ENCODE measurements at regions not wholly inside any gene's neighbourhood (a gene's known extent, or its start where the extent isn't known, plus 50 kb on each side); places are given as distances from the start of the nearest gene placed in this dataset.

DNA sequence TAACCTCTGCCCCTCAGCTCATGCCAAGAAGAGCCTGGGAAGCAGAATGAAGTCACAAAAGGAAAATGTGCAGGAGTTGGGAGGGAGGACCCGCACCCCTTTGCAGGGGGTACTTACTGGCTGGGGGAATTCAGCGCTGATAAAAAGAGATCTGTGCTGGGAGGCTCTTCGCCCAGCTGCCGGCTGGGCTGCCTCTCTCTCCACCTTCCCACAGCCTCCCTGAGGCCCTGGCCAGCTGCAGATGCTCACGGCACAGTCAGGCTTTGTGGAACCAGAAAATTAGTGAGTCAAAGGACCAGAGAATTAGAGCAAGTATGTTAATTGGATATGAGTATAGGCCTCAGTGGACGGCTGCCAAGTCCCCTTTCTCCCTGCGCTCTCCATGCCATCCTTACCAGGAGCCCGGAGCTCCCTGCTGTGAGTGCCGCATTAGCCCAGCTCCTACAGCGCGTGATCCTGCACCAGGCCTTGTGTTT lies 181.7 kb upstream of the SH3BP4 start:
- Mint-ChIP-seq H3K27me3 (ENCODE audit: low read depth) (no peaks in the 10 kb centered on the region), H3K4me1 (peaks cover 25% of the 10 kb centered on the region), H3K27ac (no peak overlapping the region), H3K36me3 (no peaks in the 10 kb centered on the region; the same call in 1 of the 2 replicates), H3K4me3 (no peak overlapping the region), H3K9me3 (peaks cover 19% of the 10 kb centered on the region)
- CTCF ChIA-PET = interaction anchor here (1.1 kb wide), 1 partner anchor 18 kb away, joined by 3 read pairs; no protein-coding TSS in a partner anchor
- TF ChIP-seq NFATC4 (CRISPR knock-in tag; IDR thresholded peaks at IDR 0.05) (no peak), HMGA2 (CRISPR knock-in tag; IDR thresholded peaks at IDR 0.05) (no peak), ZNF317 (CRISPR knock-in tag; IDR thresholded peaks at IDR 0.05; ENCODE audit: borderline replicate concordance, low read depth) (no peak), IRF2 (CRISPR knock-in tag; IDR thresholded peaks at IDR 0.05; ENCODE audit: borderline replicate concordance, low read depth) (no peak), NFYB (CRISPR knock-in tag; conservative IDR thresholded peaks at IDR 0.05; ENCODE audit: low read depth) (no peak), ZBTB21 (CRISPR knock-in tag; IDR thresholded peaks at IDR 0.05; ENCODE audit: borderline replicate concordance) (no peak)
- no peak for DNase-seq (ENCODE audit: low spot score)
- POLR2A ChIA-PET = no interaction called here
- ATAC-seq = no peak

DNA sequence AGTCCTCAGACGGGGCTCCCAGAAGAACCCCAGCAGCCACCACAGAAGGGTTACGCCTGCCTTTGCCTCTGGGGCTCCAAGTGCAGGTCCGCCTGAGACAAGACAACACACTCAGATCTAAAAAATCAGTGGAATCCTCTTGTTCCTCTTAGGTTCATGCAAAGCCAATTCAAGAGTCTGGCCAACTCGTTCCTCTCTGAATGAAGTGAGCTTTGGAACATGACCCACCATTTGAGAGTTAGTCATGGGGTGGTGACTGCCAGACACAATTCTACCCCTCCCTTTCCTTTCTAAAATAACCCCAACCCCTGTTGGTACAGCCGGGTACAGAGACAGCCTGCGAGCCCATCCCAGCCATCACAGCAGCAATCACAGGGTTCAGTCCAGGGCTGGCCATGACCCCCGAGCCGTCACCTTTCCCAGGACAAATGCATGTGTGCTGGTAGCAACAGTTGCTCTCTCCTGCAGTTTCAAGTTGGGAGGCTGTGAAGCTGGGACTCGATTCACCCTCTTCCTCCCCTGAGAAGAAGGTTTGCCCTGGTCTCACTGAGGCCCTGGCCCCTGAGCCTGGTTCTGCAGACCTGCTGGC lies 183.1 kb upstream of the SH3BP4 start:
- H3K36me3 Mint-ChIP-seq = no peaks in the 10 kb centered on the region; the same call in 1 of the 2 replicates
- H3K4me1 Mint-ChIP-seq = peaks cover 32% of the 10 kb centered on the region
- no peak for TF ChIP-seq JUN (CRISPR knock-in tag; IDR thresholded peaks at IDR 0.05)
- TF ChIP-seq, protein P1, sequence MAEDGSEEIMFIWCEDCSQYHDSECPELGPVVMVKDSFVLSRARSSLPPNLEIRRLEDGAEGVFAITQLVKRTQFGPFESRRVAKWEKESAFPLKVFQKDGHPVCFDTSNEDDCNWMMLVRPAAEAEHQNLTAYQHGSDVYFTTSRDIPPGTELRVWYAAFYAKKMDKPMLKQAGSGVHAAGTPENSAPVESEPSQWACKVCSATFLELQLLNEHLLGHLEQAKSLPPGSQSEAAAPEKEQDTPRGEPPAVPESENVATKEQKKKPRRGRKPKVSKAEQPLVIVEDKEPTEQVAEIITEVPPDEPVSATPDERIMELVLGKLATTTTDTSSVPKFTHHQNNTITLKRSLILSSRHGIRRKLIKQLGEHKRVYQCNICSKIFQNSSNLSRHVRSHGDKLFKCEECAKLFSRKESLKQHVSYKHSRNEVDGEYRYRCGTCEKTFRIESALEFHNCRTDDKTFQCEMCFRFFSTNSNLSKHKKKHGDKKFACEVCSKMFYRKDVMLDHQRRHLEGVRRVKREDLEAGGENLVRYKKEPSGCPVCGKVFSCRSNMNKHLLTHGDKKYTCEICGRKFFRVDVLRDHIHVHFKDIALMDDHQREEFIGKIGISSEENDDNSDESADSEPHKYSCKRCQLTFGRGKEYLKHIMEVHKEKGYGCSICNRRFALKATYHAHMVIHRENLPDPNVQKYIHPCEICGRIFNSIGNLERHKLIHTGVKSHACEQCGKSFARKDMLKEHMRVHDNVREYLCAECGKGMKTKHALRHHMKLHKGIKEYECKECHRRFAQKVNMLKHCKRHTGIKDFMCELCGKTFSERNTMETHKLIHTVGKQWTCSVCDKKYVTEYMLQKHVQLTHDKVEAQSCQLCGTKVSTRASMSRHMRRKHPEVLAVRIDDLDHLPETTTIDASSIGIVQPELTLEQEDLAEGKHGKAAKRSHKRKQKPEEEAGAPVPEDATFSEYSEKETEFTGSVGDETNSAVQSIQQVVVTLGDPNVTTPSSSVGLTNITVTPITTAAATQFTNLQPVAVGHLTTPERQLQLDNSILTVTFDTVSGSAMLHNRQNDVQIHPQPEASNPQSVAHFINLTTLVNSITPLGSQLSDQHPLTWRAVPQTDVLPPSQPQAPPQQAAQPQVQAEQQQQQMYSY (CRISPR knock-in tag; IDR thresholded peaks at IDR 0.05) = no peak
- no peak for ATAC-seq
- H3K9me3 Mint-ChIP-seq = peaks cover 18% of the 10 kb centered on the region
- CTCF ChIA-PET = no interaction called here
- DNase-seq (ENCODE audit: low spot score) = no peak
- H3K27me3 Mint-ChIP-seq (ENCODE audit: low read depth) = no peaks in the 10 kb centered on the region
- no peak overlapping the region for H3K27ac Mint-ChIP-seq
- POLR2A ChIA-PET = no interaction called here
- no peak overlapping the region for H3K4me3 Mint-ChIP-seq

DNA sequence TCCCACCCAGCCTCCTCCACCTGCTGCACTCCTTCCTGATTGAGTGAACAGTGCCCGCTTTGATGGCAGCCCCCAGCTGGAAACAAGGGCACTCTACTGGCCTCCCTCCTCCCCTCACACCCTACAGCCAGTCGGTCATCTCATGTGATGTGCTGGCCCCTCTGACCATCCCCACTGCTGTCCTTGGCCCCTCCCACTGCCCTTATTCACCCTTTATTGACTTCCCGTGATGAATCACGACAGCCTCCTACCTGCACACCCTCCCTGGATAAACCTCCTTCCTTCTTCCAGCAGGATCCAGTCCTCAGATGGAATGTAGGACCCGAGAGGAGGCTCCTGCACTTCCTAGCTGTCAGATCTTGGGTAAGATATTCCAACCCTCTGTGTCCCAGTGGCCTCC lies 186.5 kb upstream of the SH3BP4 start:
- Mint-ChIP-seq H3K4me1 (peaks cover 10% of the 10 kb centered on the region), H3K36me3 (peaks cover 10% of the 10 kb centered on the region), H3K27me3 (ENCODE audit: low read depth) (0 out of 2 replicates have a peak, but pooled peaks cover 2% of the 10 kb centered on the region), H3K9me3 (peaks cover 31% of the 10 kb centered on the region), H3K4me3 (no peak overlapping the region), H3K27ac (no peak overlapping the region)
- ChIA-PET POLR2A (no interaction called here), CTCF (no interaction called here)
- DNase-seq (ENCODE audit: low spot score) (no peak), ATAC-seq (no peak)
- TF ChIP-seq ZBTB21 (CRISPR knock-in tag; IDR thresholded peaks at IDR 0.05; ENCODE audit: borderline replicate concordance) = no peak
- no peak for TF ChIP-seq STAT6 (CRISPR knock-in tag; conservative IDR thresholded peaks at IDR 0.05; ENCODE audit: low read depth)
- no peak for TF ChIP-seq FOXK1 (CRISPR knock-in tag; IDR thresholded peaks at IDR 0.05)
- no peak for TF ChIP-seq ZNF232 (CRISPR knock-in tag; IDR thresholded peaks at IDR 0.05)
- TF ChIP-seq FOXP1 (CRISPR knock-in tag; IDR thresholded peaks at IDR 0.05; ENCODE audit: borderline replicate concordance) = no peak
- TF ChIP-seq CBFB (CRISPR knock-in tag; IDR thresholded peaks at IDR 0.05; ENCODE audit: low read depth) = no peak
- no peak for TF ChIP-seq ATF1 (CRISPR knock-in tag; IDR thresholded peaks at IDR 0.05)
- no peak for TF ChIP-seq CREM (CRISPR knock-in tag; IDR thresholded peaks at IDR 0.05)
- no peak for TF ChIP-seq HMGA2 (CRISPR knock-in tag; IDR thresholded peaks at IDR 0.05)
- TF ChIP-seq ZNF263 (CRISPR knock-in tag; IDR thresholded peaks at IDR 0.05; ENCODE audit: low read depth) = no peak
- TF ChIP-seq ELF4 (CRISPR knock-in tag; IDR thresholded peaks at IDR 0.05; ENCODE audit: low read depth) = no peak
- TF ChIP-seq, protein P2, sequence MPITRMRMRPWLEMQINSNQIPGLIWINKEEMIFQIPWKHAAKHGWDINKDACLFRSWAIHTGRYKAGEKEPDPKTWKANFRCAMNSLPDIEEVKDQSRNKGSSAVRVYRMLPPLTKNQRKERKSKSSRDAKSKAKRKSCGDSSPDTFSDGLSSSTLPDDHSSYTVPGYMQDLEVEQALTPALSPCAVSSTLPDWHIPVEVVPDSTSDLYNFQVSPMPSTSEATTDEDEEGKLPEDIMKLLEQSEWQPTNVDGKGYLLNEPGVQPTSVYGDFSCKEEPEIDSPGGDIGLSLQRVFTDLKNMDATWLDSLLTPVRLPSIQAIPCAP (CRISPR knock-in tag; IDR thresholded peaks at IDR 0.05) = no peak
- TF ChIP-seq AR (CRISPR knock-in tag; IDR thresholded peaks at IDR 0.05) = no peak
- no peak for TF ChIP-seq E2F4 (CRISPR knock-in tag; IDR thresholded peaks at IDR 0.05; ENCODE audit: borderline replicate concordance, low read depth)
- no peak for TF ChIP-seq JUN (CRISPR knock-in tag; IDR thresholded peaks at IDR 0.05)

Data from WTC11 (cell line).